GM21515 (cell line): ENCODE measurements at regions not wholly inside any gene's neighbourhood (a gene's known extent, or its start where the extent isn't known, plus 50 kb on each side); places are given as distances from the start of the nearest gene placed in this dataset.
"Not testable (repeated sequence)": the region's sequence is repeated elsewhere in the genome, so short reads cannot be mapped to it uniquely, and the experiment has no call there.

Source experiments
- ATAC-seq: cut with Tn5 transposase; IDR thresholded peaks from one replicate; pipeline ENCODE4 v1.9.1; 2021; ENCODE audit not compliant: unreplicated experiment

GRCh38 chr2:111250448-111251030 is 129.8 kb downstream of the BCL2L11 start:
- ATAC-seq, result no peak

- no peak for ATAC-seq
These were observed 131.0 kb downstream of the BCL2L11 start for GRCh38 chr2:111251711-111252110.

DNA sequence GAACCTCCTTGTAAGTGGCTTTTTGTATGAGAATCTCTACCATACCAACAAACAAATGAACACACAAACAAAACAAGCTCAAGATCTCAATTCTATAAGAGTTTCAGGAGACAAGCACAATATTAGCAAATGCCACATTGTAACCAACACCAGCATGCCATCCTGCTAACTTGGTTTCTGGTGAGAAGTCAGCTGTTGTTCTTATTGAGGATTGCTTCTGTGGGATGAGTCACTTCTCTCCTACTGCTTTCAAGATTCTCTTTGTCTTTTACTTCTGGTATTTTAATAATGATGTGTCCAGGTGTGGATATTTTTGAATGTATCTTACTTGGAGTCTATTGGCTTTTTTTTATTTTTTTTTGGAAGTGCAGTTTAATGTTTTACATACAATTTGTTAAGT is 131.7 kb downstream of the BCL2L11 start:
- ATAC-seq, result no peak

DNA sequence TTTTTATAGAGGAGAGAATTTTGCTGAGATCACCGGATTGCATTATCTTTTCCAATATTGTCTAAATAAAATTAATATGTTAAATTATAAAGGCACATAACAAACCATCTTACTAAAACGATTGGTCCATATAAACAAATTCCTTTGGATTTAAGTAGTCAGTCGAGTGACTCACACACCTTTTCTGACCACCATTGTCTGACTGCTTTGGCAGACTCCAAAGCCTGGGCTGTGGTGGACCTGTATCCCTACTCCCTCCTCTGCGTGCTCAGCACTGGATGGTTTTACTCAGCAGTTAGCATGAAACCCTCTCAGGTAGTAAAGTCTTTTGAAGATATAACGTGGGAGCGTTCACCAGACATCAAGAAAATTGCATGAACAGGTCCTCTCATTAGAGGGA is 134.2 kb downstream of the BCL2L11 start:
- ATAC-seq, result not testable (repeated sequence)

DNA sequence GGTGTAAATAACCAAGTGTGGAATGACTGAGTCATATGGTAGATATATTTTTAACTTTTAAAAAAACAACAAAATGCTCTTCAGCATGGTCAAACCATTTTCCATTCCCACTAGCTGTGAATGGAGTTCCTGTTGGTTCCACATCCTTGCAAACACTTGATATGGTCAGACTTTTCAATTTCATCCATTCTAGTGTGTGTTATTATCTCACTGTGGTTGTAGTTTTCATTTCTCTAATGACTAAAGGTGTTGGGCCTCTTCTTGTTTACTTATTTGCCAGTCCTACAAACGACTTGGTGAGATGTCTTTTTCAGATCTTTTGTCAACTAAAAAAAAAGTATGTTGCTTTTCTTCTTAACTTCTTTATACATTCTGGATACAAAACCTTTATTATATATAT is 135.9 kb downstream of the BCL2L11 start:
- not testable (repeated sequence) for ATAC-seq

- not testable (repeated sequence) for ATAC-seq
These were observed 136.9 kb downstream of the BCL2L11 start for GRCh38 chr2:111257607-111258006.

DNA sequence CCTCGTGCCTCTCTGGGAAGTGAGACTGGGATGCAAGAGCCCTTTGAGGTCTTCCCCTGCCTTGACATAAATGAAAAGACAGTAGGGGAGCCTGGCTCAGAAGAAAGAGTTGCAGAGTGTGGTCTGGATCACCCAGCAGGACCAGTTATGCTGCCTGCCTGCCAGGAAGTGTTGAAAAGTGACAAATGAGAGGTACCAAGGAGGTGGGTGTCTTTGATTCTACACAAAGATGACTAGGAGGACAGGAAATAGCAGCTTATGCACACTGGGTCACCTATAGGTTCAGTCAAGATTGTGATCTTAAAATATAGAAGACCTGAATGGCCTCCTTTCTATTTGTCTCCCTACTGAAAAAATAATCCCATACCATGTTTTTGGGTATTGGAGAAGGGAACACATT is 137.6 kb downstream of the BCL2L11 start:
- not testable (repeated sequence) for ATAC-seq

DNA sequence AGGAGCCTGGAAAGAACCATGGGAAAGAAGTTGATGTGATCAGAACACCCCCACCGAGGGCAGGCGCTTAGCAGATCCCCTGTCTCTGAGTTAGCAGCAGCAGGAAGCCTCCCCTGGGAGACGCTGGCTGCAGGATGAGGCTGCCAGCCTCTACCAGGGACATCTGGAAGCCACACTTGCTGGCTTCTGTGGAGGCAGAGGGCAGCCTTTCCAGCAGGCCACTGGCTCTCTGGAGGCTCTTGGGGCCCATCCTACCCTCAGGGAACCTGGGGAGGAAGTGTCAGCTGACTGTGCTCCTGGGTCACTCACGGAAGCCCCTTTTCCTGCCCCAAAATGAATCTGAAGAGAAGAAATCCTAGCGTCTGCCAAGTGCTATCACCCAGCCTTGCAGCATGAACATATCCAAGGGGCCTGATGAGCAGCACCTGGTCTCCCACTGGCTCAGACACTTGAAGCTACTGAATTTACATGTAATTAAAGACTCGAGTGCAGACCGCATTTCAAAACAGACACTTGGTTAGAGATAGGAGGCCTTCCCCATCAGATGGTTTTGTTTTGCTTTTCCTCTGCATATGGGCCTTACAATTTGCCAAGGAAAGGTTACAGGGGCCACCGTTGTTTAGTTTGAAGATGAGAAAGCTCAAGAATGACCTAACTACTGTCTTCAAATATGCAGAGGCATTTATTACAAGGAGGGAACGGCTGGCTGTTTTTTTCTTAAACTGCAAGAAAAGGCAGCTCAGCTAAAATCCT is 142.1 kb downstream of the BCL2L11 start:
- ATAC-seq, result not testable (repeated sequence)

- ATAC-seq, result not testable (repeated sequence)
These were observed 142.8 kb downstream of the BCL2L11 start for GRCh38 chr2:111263380-111264017.

GRCh38 chr2:111264956-111265355 is 144.2 kb downstream of the BCL2L11 start:
- ATAC-seq, result not testable (repeated sequence)

- ATAC-seq, result not testable (repeated sequence)
These were observed 145.8 kb downstream of the BCL2L11 start for GRCh38 chr2:111266556-111266955.

DNA sequence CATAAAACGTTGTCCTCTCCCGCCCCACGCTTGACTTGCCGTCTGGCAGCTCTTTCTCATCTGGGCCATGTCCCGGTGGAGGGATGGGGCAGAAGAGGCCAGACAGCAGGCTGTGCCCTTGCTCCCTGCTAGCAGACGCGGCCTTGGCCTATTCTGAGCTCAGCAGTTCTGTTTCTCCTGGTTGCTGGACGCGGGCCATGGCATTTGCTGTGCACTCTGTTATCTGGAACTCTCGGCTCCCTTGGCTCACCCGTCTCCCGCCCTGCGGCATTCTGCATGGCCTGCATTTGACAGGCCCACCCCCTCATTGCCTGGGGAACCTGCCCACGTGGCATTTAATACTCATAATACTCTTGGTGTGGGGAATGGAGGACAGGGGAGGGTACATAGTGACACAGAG is 146.3 kb downstream of the BCL2L11 start:
- not testable (repeated sequence) for ATAC-seq

DNA sequence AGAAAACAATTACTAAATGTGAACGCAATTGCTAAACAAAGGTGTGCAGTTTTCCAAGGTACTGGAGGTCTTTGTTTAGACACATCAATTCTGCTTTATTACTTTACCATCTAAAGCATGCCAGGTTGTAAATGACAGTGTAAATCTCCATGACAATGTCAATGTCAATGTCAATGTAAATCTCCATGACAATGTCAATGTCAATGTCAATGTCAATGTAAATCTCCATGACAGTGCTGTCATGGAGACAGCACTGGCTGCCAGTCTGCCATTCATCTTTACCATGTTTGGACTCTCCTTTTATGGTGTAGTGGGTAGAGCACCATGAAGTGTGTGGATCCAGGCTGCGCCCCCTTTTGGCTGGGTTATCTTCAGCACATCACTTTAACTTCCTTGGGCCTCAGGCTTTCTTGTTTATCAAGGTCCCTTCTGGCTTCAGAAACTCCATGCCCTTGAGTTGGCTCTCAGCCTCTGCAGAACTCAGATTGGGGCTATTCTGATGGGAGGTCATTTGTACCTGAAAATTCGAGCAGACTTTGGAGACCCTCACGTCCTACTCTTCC is 149.1 kb downstream of the BCL2L11 start:
- ATAC-seq, result not testable (repeated sequence)

- not testable (repeated sequence) for ATAC-seq
These were observed 149.9 kb downstream of the BCL2L11 start for GRCh38 chr2:111270569-111270968.

GRCh38 chr2:111271647-111272304 is 151.1 kb downstream of the BCL2L11 start:
- ATAC-seq, result not testable (repeated sequence)

GRCh38 chr2:111273007-111273406 is 152.3 kb downstream of the BCL2L11 start:
- not testable (repeated sequence) for ATAC-seq

DNA sequence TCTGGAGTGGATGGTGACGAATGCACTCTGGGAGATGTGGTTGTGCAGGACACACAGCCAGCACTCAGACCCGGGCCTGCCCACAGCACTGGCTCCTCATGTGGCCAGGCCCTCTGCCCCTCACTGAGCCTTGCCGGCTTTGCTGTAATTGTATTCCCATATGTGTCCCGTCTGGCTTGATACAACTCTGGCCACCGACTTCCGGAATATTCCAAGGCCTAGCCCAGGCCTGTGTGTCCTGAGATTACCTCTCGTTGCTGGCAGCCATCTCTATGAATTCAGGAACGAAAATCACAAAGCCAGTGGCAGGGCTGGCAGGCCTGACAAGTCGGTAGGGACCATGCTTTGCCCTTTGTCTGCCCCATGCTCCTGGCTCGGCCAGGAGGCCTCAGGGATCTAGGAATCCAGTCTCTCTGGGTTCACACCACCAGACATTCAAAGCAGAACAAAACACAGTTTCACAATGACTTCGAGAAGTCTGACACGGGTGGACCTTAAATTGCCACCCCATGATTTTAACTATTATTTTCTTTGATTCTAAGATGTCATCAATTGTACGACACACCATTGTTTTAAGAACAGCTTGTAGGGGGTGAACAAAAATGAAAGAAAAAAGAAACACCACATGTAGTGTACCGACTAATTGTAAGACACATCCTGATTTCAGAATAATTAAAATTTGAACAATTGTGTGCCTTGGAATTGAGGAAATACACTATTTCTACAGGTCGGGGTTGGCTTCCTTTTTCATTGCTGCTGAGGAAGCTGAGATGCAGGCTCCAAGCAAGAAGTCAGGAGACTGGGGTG is 154.5 kb downstream of the BCL2L11 start:
- ATAC-seq, result not testable (repeated sequence)

DNA sequence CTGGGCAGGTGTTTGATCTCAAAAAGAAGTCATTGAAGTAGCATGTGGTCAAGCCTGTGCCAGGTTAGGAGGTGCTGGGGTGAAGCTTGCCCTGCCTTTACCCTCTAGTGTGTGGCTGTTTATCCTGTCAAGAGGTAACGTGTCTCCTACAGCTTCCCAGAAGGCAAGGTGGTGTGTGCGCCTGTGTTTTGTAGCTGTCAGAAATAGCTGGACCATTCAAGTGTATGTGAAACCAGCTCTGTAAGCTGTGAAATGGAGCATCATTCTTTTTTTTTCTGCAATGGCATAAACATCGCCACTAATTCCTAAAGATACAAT is 155.1 kb downstream of the BCL2L11 start:
- not testable (repeated sequence) for ATAC-seq

GRCh38 chr2:111278133-111278532 is 157.4 kb downstream of the BCL2L11 start:
- not testable (repeated sequence) for ATAC-seq

DNA sequence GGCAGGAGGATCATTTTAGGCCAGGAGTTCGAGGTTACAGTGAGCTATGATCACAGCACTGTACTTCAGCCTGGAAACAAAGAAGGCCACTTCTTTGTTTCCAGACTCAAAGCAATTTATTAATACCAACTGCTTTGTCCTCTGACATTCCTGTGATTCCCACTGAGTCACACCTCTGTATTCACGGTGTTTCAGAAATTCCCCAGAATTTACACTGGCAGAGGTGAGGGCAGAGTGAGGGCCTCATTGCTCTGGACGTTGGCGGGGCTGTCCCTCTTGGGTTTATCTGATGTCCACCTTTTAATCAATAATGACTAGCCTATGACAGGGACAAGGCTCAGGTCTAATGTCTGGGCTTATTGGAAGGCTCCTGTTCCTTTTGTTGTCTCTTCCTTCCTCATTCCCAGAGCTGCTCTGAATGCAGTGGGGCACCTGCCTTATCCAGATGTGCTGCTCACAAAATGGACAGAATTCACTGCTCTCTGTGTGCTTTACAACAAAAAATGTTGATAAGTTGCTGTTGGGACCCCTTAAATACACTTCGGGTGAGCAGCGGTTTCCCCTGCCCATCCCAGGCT is 160.1 kb downstream of the BCL2L11 start:
- not testable (repeated sequence) for ATAC-seq
